ENCODE measurements at regions not wholly inside any gene's neighbourhood (a gene's known extent, or its start where the extent isn't known, plus 50 kb on each side); places are given as distances from the start of the nearest gene placed in this dataset.
"Not testable (repeated sequence)": the region's sequence is repeated elsewhere in the genome, so short reads cannot be mapped to it uniquely, and the experiment has no call there.

GRCh38 chr6:84916704-84917103, 152.3 kb upstream of the TBX18 start:
- no peak for DNase-seq

DNA sequence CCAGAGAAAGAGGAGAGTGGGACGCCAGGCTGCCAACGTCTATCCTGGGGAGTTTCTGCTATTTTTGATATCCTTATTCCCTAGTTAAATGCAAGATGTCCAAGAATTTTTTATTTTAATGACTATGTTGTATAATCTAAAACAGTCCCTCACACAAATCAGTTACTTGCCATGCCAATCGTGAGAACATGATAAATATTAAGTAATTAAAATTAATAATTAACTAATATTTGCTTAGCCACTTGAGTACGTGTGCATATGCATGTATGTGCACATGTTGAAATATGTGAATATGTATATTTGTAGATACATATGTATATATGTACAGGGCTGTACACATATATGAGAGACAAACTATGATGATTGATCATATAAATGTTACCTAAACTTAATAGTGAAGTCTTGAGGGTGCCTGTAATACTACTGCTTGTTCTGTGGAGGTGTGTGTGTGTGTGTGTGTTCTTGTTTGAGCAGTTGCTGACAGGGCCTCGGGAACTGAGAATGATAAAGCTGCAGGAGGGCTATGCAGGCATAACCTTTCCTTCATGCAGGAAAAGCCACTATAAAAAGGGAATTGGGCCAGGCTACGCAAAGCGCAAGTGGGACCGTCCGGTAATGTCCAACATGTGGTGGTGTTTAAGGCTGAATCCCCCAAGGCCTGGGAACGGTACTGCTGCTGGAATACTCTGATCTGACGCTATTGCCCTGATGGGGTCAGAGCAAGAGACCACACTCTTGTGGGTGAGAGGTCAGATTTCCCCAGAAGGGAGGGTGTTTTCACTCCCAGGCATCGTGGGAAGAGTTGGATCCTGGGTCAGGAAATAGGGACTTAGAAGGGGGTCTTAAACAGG, 148.3 kb upstream of the TBX18 start:
- no peak for DNase-seq

DNA sequence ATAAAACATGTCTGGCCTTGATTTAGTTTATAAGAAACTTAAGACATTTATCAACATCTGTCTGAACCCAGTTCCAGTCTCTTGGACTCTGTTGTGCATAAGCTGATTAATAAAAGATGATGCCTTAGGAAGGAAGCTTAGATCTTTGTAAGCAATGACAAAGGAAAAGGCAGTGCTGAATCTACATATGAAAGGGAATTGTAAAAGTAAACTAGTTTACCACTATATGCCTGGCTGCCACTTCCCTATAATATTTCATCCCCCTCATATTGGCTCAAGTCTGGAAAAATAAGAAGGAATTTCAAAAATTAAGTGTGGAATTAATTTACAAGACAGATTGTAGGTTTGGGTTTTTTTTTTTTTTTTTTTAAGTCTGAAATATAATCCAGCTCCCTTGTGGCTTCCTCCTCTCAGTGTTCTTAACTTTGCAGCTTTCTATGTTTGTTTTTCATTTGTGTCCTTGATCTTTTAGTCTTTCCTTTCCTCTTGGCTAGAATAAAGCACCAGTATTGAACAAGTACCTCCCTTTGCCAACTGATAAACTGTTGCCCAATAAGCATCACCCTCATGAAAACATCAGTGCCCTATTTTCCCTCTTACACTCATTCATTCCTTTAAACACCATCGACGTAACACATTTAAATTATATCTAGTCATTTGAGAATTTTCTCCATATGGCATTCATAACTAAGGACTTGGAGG, 146.7 kb upstream of the TBX18 start:
- no peak for DNase-seq

DNA sequence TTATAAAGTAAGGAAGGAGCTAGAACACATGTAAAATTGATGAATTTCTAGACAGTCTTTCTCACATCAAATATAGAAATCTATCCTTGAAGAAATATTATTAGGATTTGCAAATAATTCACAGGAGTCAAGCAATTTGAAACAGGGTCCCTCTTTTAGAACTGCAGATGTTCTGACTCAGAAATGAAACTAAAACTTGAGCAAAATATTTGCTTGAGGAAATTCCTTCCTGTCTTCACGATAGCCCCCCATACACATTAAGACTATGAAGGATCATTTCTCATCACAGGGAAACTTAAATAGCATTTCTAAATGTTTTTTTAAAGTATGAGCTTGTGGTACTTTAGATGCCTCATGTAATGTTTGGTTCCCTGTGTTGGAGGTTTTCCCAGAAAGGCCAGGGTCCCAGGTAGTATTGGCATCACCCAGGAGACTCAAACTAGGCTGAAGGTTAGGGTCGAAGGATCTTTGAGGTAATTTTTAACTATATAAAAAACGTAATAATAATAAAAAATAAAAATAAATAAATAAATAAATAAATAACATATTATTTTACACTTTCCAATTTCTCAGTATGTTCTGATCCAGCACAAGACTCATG, 144.0 kb upstream of the TBX18 start:
- no peak for DNase-seq

GRCh38 chr6:84906514-84906913, 142.1 kb upstream of the TBX18 start:
- no peak for DNase-seq

GRCh38 chr6:84905823-84906222, 141.4 kb upstream of the TBX18 start:
- DNase-seq, result no peak

DNA sequence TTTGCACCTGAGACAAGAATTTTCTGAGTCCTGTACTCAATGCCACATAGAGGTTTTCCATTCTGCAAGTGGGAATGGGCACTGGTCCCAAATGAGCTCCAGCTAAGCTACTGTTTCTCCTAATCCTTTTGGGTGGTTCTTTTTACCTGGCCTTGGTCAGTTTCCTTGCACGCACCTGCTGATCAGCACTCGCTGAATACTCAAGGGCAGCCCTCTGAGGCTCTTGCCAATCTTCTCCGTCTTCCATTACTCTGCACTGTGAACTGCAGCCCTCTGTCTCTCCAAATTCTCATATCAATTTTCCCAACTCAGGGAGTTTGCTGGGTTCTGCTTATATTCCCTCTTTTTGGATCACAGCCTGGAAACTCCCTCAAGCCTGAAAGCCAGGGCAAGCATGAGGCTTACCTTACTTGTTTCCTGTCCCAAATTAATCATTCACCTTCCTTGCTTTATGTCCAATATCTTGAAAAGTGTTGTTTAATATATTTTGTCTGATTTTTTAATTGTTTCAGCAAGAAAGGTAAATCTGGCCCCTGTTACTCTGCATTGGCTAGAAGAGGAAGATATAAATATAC, 138.0 kb upstream of the TBX18 start:
- DNase-seq, result no peak

GRCh38 chr6:84897988-84898594, 133.7 kb upstream of the TBX18 start:
- DNase-seq, result no peak

DNA sequence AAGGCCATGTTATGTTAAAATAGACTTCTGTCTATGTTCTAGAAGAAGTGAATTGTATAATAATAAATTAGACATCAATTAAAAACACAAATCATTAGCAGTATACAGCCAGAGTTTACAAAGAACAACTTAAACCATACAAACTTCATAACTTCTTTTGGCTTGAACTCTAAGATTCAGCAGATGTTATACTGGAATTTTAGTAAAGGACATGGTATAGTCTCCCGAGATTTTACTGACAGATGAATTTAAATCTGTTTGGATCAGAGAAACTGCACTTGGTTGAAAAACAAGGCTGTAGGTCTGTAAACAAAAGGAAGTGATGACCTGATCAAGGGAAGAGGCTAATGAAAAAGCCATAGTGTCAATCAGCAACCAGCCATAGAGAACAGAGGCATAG, 132.6 kb upstream of the TBX18 start:
- DNase-seq, result no peak

GRCh38 chr6:84892671-84893070, 128.3 kb upstream of the TBX18 start:
- no peak for DNase-seq

DNA sequence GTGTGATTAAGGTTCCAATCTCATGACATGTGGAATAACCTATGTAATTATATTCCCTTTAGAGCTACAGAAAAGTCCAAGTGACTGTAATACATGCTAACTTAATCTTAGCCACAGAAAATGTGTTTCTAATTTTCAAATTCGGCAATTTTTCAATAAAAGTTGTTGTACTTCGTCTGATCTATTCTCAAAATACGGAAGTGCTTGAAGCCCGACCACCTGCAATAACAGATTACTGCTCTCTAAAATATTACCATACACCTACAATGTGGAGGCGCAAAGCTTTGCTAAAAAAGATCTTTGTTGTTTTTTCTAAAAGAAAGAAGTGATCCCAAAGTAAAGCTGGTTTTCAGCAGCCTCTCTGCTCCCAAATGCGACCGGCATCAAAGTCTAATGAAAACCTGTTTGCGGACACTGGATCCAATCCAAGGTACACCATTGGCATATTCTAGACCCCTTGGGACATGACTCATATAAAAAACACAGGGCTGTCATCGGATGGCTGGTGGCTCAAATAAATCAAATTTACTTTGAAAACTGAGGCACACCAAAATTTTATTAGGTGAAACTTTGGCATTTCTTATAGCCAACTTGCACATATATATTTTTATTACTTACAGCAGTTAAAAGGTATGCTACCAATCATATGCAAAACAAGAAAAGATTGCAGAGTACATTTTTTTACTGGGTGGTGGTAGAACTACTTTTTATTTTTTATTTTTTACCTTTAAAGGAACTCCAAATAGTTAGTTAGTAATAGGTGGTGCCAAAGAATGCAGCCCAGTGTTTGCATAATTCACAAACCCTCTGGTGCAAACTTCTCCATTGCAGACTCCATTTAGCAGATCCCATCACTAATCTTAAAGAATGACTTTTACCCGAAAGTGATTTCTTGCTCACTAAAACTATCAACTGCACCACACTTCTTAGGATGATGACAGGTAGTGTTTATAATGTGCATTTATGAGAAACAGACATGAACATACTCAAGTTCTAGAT, 118.7 kb upstream of the TBX18 start:
- no peak for DNase-seq

DNA sequence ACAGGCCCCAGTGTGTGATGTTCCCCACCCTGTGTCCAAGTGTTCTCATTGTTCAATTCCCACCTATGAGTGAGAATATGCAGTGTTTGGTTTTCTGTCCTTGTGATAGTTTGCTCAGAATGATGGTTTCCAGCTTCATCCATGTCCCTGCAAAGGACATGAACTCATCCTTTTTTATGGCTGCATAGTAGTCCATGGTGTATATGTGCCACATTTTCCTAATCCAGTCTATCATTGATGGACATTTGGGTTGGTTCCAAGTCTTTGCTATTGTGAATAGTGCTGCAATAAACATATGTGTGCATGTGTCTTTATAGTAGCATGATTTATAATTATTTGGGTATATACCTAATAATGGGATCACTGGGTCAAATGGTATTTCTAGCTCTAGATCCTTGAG, 115.0 kb upstream of the TBX18 start:
- not testable (repeated sequence) for DNase-seq

DNA sequence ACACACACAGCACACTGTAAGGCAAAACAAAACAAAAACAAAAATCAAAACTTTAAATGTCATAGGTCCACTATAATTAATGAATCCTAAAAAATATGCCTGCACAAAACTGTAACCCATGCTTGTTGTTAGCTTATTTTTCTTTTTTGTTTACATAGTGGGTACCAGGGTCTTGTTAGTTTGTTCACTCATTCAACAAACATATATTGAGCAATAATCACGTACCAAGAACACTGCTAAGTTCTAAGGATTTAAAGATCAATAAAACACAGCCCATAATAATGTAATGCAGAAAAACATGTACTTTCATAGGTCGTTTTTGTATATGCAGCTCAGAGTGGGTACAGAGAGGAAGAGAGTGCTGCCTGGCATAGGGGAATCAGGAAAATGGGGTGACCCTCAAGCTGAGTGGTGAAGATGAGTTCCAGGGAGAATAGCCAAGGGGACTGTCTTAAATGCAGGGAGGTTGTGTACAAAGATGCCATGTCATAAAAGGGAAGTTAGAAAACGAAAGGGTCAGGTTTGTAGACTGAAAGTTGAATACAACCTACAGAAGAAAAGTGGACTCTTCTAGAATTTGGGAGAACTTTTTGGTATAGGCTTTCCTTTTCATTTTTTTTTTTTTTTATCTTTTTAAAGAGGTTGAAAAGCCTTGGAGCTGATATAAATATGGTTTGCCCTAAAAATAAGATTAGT, 113.3 kb upstream of the TBX18 start:
- DNase-seq, result no peak

DNA sequence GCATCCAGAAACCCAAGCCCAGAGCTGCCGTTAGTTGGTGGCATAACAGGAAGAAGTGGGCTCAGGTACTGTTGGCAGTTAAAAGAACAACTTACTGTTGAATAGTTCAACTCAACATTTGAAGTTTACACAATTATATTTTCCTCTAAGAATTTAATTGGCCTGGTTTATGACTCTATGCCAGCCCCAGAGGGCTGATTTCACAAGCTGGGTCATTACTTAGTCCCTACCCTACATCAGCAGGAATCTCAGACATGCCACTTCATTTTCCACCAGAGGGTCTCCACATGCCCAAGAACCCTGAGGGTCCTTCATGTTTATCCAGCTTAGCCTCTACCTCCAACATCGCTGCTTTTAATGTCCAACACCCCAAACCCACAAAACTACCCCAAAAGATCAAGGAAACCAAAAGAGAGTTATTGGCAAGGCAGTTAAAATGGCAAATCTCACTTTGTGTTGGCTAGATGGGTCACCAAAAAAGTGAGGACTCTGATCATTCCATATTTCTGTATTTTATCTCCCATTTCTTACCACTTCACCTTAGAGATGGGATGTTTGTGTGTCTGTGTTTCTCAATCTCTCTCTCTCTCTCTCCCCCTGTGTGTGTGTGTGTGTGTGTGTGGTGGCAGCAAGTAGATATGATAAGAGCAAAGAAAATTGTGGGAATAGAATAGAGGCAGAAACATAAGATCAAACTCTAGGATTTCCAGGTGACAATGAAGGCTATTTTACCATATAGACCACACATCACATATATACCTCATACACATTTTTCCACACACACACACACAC, 112.5 kb upstream of the TBX18 start:
- no peak for DNase-seq

- no peak for DNase-seq
These were observed 108.8 kb upstream of the TBX18 start for GRCh38 chr6:84872996-84873723.

GRCh38 chr6:84871925-84872324, 107.5 kb upstream of the TBX18 start:
- DNase-seq, result no peak

DNA sequence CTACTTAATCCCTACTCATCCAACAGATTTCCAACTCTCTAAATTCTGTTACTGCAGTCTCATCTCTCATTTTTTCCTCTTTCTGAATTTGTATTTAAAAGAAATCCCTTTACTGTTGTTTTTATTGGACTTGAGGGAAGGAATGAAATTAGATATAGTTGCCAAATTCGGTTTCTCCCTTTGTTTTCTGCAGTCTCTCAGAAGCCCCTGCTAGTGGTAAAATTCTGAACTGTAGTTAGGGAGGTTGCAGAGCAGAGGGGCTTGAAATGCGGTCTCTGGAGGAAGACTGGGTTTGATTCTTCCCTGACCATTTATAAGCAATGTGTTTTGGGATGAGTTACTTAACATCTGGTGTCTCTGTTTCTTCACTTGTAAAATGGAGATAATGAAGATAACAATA, 106.3 kb upstream of the TBX18 start:
- no peak for DNase-seq

- DNase-seq, result no peak
These were observed 103.8 kb upstream of the TBX18 start for GRCh38 chr6:84868149-84868548.

DNA sequence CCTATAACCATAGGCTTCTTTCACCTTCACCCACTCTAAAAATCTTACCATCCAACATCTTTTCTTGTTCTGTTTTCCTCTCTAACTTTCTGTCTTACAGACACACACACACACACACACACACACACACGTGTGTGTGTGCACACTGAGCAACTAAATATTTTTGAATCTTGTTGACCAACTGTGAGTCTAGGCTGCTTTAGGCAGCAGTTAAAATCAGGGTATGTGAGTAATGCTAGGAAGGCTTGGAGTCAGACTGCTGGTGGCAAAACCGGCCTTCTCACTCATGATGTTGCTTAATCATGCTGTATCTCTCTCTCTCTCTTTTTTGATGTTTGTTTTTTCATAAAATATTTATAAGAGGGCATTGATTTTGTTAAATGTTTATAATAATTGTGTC, 103.1 kb upstream of the TBX18 start:
- no peak for DNase-seq
